ENCODE measurements at regions not wholly inside any gene's neighbourhood (a gene's known extent, or its start where the extent isn't known, plus 50 kb on each side); places are given as distances from the start of the nearest gene placed in this dataset.

- no peak for DNase-seq (ENCODE audit: low read depth in 1 of 2, low spot score in 2 of 2)
- H2BK20ac ChIP-seq (ENCODE audit: low read length): no peak overlapping the region
- TF ChIP-seq TEAD4 (IDR thresholded peaks at IDR 0.05; ENCODE audit: low read depth, low read length) (no peak), SAP30 (IDR thresholded peaks at IDR 0.05; ENCODE audit: insufficient read depth, insufficient replicate concordance, low read length) (no peak)
- TF ChIP-seq, protein P1, sequence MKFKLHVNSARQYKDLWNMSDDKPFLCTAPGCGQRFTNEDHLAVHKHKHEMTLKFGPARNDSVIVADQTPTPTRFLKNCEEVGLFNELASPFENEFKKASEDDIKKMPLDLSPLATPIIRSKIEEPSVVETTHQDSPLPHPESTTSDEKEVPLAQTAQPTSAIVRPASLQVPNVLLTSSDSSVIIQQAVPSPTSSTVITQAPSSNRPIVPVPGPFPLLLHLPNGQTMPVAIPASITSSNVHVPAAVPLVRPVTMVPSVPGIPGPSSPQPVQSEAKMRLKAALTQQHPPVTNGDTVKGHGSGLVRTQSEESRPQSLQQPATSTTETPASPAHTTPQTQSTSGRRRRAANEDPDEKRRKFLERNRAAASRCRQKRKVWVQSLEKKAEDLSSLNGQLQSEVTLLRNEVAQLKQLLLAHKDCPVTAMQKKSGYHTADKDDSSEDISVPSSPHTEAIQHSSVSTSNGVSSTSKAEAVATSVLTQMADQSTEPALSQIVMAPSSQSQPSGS (IDR thresholded peaks at IDR 0.05; ENCODE audit: low read length): no peak
- no peak overlapping the region for H2AFZ ChIP-seq (ENCODE audit: low read length)
- no peak overlapping the region for H3K14ac ChIP-seq (ENCODE audit: insufficient read length)
- H2BK120ac ChIP-seq (replicated peaks; ENCODE audit: low read depth, low read length): no peak overlapping the region
- no peaks in the 10 kb centered on the region for H3K23me2 ChIP-seq (ENCODE audit: low read depth, low read length)
- no peak for FAIRE-seq
- WGBS, 2 experiments (ENCODE audit: extremely low coverage in 1 of 2, insufficient coverage in 1 of 2, insufficient read length in 1 of 2, insufficient replicate concordance in 2 of 2, low coverage in 1 of 2, low lambda C conversion rate in 2 of 2, missing lambda C conversion rate in 1 of 2): 89% methylated on average over 4 of the region's 4 CpGs; no CpG with 5 or more reads in 1 of the 2 experiments
- no peak overlapping the region for H3K27ac ChIP-seq (ENCODE audit: low read depth, low read length)
- H3K79me2 ChIP-seq (ENCODE audit: control insufficient read depth in 1 of 2, insufficient read depth in 2 of 2, low read length in 2 of 2): no peaks in the 10 kb centered on the region
- H3K9ac ChIP-seq (replicated peaks in 1 of 4; ENCODE audit: extremely low read depth in 1 of 4, low read depth in 3 of 4, low read length in 3 of 4): no peak overlapping the region
- no peak overlapping the region for H4K5ac ChIP-seq (ENCODE audit: insufficient read length, low read depth, low read length)
- H2BK5ac ChIP-seq (ENCODE audit: low read depth, low read length): no peak overlapping the region
- no peak overlapping the region for H3K4me3 ChIP-seq (ENCODE audit: extremely low read depth in 1 of 4, insufficient read depth in 2 of 4, low read depth in 3 of 4, low read length in 4 of 4)
- H2AK5ac ChIP-seq (ENCODE audit: low read depth, low read length): no peak overlapping the region
- H3K9me3 ChIP-seq (ENCODE audit: insufficient read depth in 2 of 2, low read depth in 1 of 2, low read length in 1 of 2): no peaks in the 10 kb centered on the region
- no peak overlapping the region for H3K4ac ChIP-seq (replicated peaks; ENCODE audit: insufficient read length, low read depth, low read length)
- H4K91ac ChIP-seq (replicated peaks; ENCODE audit: insufficient read length, low read length): no peak overlapping the region
- H3K18ac ChIP-seq (ENCODE audit: extremely low read depth, low read length): no peak overlapping the region
- no peaks in the 10 kb centered on the region for H3K4me1 ChIP-seq (replicated peaks in 1 of 4; ENCODE audit: control insufficient read depth in 3 of 4, insufficient read depth in 4 of 4, low read length in 3 of 4)
- H3K56ac ChIP-seq (replicated peaks; ENCODE audit: insufficient read length, low read depth, low read length): no peak overlapping the region
- no peak overlapping the region for H3K23ac ChIP-seq (ENCODE audit: insufficient read length)
- no peak overlapping the region for H2BK15ac ChIP-seq (ENCODE audit: low read length)
- H3K36me3 ChIP-seq (ENCODE audit: control insufficient read depth in 2 of 4, insufficient read depth in 4 of 4, low read length in 3 of 4): no peaks in the 10 kb centered on the region
- H2BK12ac ChIP-seq (ENCODE audit: low read depth, low read length): no peak overlapping the region
- no peaks in the 10 kb centered on the region for H4K20me1 ChIP-seq (replicated peaks in 1 of 2; ENCODE audit: control insufficient read depth in 1 of 2, insufficient read depth in 2 of 2, low read length in 2 of 2)
- no peak overlapping the region for H3K4me2 ChIP-seq (ENCODE audit: insufficient read depth in 1 of 2, low read depth in 2 of 2, low read length in 2 of 2)
- H3K27me3 ChIP-seq (replicated peaks in 1 of 4; ENCODE audit: control insufficient read depth in 3 of 4, extremely low read depth in 1 of 4, insufficient read depth in 3 of 4, low read length in 3 of 4): no peaks in the 10 kb centered on the region
- POLR2A ChIA-PET (ENCODE audit: partially characterized antibody): no interaction called here
- H3K79me1 ChIP-seq (ENCODE audit: low read depth, low read length): no peaks in the 10 kb centered on the region
- CTCF ChIA-PET (ENCODE audit: partially characterized antibody): no interaction called here
- no peak overlapping the region for H4K8ac ChIP-seq (ENCODE audit: extremely low read depth, insufficient read depth, low read length)
These were observed 201.7 kb upstream of the MGAT5 start for GRCh38 chr2:134052173-134052572.

All from H1 (cell line).